GM19328 (cell line): ENCODE measurements at regions not wholly inside any gene's neighbourhood (a gene's known extent, or its start where the extent isn't known, plus 50 kb on each side); places are given as distances from the start of the nearest gene placed in this dataset.
"Not testable (repeated sequence)": the region's sequence is repeated elsewhere in the genome, so short reads cannot be mapped to it uniquely, and the experiment has no call there.

Experiments used
- ATAC-seq: cut with Tn5 transposase; IDR thresholded peaks from one replicate; pipeline ENCODE4 v1.9.1; 2021; ENCODE audit warnings: mild to moderate bottlenecking, moderate library complexity; ENCODE audit not compliant: unreplicated experiment

DNA sequence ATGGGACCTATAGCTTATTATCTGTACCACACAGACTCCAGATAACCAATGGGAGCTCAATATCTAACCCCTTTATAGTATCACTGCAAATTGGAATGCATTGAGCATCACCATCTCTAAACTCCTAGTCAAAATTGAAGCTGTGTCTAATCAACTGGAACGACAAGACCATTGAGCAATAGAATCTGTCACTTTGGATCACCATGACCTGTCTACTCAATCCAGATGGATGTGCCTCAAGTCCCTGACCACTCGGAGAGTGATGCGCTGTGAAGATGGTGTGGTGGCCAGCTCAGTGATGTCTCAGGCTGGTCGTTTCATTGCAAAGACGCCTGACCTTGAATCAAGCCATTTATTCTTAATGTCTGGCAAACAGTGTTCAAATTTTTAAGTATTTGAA is 160.5 kb downstream of the SEMA6D start:
- no peak for ATAC-seq

DNA sequence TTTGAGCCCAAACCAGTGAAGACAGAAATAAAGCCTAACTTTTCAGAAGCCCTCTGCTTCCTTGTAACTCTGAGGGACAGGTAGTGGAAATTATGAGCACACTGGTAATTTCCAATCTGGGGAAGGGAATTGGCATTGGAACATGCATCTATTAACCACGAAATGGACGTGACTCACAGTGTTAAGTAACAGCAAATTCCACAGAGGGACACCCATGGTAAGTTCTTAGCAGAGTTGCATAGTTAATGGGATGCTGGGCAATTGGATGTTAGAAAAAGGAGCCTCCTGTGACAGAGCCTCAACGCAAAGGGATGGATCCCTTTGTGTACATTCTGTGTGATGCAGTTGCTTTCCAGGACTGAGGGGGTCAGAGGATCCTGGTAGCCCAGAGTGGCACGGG is 168.6 kb downstream of the SEMA6D start:
- ATAC-seq, result no peak

DNA sequence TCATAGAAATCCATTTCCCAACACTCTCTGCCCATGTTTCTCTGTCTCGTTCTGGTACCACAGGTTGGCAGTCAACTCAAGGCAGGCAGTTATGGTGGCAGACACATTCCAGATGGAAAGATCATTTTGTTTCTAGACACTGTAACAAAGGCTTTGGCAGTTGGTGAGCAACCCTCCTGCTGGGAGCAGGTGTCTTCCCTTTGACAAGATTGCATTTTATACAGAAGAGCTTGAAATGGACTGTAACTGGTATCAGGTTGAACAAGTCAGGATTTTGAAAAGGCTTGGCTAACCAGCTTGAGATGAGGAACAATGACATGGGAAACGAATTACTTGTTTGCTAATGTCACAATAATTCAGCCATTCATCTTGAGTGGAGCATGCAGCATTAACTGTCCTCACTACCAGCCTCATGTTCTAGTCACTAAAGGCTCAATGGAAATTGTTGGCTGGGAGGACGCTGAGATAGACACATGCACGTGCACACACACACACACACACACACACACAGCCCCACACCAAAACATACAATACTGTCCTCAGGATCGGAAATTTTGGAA is 170.0 kb downstream of the SEMA6D start:
- no peak for ATAC-seq

DNA sequence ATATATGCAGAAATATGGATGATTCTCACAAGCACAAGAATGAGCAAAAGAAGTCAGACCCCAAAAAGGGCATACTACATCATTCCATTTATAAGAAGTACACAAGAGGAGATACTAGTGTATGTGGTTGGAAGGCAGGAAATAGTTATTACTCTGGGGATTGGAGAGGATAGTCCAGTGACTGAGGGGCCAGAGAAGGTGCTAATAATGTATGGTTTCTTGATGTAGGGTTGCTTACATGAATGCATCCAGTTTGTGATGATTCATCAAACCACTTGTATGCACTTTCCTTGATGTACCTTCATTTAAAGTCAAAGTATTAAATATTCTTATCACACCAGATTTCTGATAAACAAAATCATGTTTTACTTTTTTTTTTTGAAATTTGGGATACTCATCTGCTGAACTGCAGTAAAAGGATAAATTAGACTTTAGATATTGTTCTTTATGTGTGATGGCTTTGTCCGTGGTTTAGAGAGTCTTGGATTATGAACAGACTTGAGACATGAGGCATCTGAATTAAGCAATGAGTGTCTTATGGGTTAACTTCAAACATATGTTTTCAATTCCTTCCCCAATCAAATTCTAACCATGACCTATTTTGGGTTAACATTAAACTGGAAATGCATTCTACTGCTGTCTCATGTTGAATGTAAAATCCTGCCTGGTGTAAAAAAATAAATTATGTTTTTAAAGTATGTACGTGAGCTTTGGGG is 171.2 kb downstream of the SEMA6D start:
- no peak for ATAC-seq

DNA sequence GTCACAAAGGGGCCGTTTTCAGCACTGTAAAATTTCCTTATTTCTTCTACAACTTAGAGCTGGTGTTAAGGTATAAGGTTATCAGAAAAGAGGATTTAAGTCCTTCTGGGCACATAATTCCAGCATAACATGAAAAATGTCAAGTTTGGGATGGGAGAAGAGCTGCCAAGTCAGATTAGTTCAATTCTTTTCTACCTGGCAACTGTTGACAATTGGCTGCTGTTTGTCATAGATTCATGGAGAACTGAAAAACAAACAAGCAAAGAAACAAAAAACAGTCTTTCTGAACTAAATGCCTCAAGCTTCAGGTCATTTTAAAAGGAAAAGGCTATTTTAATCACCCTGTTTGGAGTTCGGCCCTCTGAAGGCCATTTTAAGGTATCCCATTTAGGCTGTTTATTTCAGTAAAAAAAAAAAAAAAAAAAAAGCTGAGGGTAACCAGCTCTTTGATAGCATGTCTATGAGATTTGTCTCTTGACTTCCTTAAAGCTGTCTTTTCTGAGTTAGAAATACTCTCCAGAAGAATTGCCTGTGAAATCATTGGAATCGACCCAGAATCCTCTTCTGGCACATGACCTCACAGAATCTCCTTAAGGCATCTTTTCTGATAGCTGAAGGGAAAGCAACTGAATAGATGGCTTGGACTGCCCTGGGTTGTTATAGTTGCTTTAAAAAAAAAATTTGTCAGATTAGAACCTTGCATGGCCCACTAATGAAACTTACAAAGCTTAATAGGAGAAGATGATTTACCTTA is 173.3 kb downstream of the SEMA6D start:
- ATAC-seq, result no peak

DNA sequence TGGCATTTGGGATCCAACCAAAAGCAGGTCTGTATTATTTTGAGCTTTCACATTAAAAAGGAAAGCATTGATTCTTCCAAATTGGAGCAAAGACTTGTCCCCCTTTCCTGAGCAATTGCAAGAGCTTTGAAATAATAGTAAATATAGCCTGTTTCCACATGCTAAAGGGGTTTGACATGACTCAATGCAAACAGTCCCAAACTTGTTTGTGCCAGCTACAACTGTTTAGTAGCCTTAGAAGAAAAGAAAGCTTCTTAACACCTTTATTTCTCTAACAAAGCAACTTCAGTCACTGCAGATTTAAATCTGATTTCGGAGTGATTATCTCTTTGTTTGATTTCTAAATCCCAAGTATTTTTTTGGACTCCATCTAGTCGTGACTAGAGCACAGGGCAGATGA is 180.2 kb downstream of the SEMA6D start:
- no peak for ATAC-seq

DNA sequence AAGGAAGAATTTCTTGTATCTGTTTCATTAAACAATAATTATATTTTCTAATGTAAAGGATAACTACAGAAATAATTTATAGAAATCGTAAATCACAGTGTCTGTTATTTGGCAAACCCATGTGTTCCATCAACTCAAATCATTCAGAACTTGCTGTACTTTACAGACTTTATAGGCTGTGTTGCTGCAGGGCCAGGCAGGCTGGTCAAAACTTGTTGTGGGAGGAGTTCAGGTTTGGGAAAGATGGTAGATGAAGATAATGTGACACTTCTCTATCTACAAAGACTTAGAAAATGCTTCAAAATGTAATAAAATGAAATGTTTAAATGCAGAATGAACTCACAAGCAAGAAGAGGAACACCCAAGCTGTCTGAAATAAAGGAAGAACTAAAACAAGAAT is 183.4 kb downstream of the SEMA6D start:
- ATAC-seq, result no peak

DNA sequence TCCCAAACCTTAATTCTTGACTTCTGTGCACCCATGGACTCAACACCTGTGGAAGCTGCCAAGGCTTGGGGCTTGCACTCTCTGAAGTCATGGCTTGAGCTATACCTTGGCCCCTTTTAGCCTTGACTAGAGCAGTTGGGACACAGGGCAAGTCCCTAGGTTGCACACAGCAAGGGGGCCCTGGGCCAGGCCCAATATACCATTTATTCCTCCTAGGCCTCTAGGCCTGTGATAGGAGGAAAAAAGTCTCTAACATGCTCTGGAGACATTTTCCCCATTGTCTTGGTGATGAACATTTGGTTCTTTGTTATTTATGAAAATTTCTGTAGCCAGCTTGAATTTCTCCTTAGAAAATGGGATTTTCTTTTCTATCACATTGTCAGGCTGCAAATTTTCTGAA is 186.1 kb downstream of the SEMA6D start:
- ATAC-seq, result no peak

DNA sequence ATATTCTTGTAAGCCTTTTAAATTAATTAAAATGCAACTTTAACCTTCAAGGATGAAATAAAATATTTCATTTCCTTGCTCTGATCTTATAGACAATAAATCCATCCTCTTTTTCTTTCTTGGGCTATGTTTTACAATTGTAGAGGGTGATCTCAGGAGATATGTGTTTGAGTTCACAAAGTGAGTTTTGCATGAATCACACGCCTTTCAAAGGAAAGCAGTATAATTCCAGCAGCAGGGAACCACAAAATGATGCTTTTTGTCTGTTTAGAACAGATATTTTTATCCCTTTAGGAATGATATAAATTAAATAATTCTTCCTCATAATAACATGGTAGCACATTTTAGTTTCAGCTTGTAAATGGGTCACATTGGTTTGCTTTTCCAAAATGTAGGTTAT is 191.2 kb downstream of the SEMA6D start:
- ATAC-seq, result no peak

DNA sequence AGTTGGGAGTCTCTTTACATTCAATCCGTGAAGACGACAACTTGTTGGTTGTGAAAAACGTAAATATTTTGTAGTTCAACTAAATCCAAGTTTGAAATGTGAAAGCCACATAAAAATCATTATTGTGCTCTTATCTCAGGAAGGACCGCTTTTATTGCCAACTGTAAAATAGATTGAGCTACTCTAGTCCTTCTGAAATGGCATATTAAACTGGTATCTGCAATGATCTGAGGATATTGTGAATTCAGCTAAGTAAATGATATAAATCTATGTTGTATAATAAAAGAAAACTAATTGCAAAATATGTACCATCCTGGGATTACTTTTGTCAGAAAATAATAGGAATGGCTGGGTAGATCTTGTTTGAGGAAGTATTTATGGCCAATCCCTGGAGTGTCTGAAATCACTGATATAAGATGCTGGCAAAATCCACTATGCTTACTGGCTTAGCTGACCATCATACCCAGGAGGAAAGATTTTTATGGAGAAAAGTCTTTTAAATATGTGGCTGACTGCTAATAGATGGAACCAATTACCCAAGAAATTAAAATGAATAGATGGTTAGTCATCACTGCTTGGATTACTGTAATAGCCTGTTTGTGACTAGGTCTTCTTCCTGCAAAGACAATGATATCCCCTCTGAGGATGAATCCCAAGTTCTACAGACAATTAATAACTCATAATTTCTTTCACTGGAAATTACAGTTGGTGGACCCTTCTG is 191.8 kb downstream of the SEMA6D start:
- no peak for ATAC-seq

DNA sequence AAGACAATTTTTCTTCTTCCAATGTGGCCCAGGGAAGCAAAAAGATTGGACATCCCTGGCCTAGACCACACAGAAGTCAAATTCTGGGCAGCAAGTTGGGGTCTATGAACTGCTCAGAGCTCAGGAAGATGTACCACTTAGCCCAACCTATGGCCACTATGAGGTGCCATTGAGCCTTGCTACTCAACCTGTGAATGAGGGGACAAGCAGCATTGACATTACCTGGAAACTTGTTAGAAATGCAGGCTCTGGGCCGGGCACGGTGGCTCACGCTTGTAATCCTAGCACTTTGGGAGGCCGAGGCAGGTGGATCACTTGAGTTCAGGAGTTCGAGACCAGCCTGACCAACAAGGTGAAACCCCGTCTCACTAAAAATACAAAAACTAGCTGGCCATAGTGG is 195.6 kb downstream of the SEMA6D start:
- not testable (repeated sequence) for ATAC-seq

DNA sequence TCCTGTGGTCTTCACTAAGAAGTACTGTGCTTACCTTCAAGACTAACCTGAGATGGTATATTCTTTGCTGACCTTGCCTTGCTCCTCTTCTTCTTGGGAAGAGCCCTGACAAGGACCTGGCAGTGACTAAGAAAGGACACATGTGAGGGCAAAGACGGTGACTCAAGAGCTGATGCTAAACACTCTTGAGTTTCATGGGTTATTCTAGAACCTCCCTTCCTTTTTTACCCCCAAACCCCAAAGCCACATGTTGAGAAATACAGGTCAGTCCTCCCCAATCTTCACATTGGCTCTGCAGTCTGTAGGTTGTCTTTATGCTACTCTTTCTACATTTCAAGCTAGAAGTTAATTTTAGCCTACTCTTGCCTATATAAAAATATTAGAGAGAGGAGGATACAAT is 200.6 kb downstream of the SEMA6D start:
- no peak for ATAC-seq

DNA sequence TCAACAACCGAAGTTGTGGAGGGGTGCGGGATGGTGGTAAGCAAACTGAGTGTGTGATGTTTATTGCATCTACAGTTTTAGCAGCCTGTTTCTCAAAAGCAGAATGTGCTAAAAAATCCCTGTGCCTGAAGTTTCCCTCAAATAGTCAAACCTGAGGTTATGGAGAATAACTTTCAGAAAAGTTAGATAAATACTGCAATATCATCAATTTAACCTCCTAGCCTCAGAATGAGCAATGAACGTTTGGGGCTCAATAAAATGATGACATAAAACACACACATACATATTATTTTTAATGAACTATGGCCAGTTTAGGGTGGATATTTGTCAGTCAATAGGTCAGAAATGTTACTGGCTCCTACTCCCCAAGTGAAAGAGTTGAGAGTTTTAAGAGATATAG is 201.6 kb downstream of the SEMA6D start:
- no peak for ATAC-seq

DNA sequence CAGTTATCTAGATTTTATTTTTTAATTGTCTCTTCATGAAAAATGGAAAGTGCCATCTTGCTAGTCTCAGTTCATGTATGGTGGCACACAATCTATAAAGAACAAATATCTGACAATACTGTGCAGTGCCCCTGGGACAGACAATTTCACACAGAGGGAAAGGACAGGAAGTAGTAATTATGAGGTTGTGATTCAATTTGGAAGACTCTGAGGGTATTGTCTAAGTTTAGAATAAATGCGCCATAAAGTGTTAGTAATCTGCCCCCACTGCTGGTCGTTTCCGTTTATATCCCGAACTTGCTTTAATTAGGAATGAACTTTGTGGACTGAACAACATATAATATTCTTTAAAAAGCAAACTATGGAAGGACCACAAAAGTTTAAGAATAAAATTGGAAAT is 196.4 kb upstream of the SLC24A5 start:
- ATAC-seq, result no peak

DNA sequence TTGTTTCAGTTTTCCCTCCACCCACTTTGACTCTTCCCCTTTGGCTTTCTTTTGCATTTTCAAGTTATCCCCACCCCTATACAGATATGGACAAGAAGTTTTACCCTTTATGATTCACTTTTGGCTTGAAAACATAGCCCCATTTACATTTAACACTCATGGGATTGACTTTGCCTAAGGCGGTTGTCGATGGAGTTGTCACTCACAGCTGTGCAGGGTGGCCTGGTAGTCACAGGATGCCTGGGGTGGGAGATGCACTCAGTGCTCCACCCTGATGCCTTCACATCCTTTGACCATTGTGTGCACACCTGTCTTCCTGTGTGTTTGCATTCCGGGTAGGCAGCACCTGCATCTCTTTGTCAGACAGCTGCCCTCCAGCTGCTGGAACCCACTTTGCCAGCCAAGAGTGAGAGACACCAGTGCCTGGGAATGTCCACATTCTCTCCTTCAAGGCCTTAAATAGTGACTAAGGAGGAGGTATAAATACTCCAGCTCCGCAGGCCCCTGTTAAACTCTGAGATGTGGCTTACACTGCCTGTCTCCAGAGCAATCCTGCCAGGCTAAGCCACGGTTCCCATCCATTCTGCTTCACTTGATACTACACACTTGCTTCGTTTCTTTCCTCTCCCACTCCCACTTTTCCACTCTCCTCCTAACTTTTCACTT is 191.5 kb upstream of the SLC24A5 start:
- ATAC-seq, result no peak

DNA sequence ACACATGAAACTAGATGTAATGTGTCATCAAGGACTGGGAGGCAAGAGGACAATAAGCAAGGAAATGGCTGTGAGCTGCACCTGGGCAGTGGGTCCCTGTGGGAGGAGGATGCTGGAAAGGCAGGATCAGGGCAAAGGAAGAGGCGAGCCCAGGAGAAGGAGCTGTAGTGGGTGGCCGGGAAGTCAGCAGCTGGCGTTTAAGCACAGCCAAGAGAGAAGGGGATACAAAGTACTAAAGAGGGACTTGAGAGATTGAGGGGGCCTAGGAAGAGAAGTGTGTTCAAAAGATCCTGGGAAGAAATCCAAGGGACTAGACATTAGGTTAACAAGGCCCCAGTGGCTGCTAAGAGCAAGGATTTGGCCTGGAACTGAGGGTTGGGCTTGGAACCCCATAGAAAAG is 188.5 kb upstream of the SLC24A5 start:
- no peak for ATAC-seq

DNA sequence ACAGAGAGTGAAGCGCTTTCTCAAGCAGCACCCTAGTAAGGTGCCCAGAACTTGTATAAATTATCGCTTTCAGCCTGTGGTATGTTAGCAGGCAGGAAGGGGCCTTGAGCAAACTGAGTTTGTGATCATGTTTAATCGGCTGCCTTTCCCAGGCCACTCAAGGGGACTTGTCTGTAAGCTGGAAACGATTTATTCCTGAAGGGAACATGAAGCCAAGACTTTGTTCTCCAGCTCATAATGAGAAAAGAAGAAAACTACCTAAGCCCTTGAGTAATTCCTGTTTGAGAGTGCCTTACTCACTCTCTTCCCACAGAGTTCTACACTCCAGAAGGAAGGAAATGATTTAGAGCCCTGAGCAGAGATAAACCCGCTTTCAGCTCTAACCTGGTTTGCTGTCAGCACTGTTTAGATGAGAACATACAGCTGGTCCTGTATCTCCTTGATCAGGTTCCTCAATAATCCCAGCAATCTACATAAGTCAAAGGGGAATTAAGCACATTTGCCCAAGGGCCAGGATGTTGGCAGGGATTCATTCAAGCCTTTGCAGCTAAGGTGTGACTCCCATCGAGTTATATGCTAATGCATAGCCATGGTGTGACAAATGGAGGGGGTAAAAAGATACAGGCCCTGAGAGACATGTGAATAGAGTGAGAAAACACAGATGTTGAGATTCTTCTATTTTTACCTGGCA is 187.7 kb upstream of the SLC24A5 start:
- no peak for ATAC-seq

DNA sequence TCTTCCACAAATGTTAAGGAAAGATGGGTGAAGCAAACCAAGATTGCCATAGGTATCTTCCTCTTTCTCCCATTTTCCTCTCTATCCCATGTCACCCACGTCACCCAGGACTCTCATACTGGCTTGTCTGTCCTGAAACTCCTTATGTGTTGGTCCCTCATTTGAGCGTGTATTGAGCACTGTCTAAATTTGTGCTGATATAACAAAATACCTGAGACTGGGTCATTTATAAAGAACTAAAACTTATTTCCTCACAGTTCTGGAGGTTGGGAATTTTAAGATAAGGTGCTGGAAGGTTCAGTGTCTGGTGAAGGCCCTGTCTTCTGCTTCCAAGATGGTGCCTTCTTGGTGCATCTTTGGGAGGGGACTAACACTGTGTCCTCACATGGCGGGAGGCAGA is 186.9 kb upstream of the SLC24A5 start:
- no peak for ATAC-seq

DNA sequence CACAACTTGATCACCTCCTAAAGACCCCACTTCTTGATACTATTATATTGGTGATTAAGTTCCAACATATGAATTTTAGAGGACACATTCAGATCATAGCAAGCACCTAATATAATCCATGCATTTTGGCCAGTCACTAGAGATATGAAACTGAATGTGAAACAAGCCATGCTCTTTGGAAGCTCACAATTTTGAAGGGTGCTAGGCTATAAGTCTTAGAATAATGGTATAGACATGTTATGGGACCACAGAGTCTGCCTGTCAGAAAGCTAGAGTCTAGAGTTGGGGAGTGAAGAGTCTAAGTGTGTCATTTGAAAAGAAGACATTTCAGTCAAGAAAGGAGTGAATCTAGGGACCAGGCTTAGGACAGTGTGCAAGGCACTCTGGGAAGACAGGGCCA is 186.4 kb upstream of the SLC24A5 start:
- ATAC-seq, result no peak

DNA sequence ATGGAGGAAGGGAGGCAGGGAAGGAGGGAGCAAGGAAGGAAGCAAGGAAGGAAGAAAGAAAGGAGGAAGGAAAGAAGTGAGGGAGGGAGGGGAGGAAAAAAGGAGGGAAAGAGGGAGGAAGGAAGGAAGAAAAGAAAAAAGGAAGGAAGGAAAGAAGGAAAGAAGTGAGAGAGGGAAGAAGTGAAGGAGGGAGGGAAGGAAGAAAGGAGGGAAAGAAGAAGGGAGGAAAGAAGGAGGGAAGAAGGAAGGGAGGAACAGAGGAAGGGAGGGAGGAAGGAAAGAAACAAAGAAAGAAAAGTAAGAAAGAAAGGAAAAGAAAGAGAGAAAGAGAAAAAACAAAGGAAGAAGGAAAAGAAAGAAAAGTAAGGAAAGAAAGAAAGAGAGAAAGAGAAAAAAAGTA is 183.0 kb upstream of the SLC24A5 start:
- no peak for ATAC-seq
